ENCODE measurements at regions not wholly inside any gene's neighbourhood (a gene's known extent, or its start where the extent isn't known, plus 50 kb on each side); places are given as distances from the start of the nearest gene placed in this dataset.

DNA sequence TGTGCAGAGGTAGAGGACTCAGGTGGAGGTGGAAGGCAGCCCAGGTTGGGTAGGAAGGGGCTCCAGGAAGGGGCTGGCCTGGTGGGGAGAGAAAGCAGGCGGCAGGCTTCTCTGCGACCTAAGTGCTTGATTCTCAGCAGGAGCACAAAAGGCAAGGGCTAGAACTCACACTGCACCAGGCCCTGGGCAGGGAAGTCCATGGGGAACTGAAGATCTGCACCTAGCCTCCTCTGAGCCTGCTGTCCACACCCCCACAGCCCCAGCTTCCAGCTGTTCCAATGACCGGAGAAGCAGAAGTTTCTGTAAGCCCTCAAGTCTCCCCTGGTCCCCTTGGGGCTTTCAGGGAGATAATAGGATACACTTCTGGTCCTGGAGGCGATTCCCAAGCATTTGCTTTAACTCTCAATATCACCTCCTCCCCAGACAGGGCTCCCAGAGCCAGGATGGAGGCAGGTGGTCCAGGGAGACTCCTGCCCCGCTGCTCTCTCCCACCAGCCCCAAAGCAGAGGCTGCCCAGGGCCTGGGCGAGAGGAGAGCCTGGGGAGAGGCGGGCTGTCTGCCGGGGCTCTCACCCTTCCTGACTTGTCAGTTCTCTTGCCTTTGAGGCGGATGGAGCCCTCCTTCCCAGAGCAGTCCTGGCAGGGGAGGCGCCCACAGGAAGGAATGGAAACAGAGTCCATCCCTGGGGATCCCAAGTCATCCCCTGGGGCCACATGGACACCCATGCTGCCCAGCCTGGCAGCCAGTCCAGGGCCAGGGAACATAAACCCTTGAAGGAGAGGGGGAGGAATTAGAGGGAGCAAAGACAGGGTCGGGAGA lies 126.0 kb downstream of the RBFOX3 start:
- H3K4me1 ChIP-seq (ENCODE audit: control insufficient read depth in 2 of 2, insufficient read depth in 2 of 2, low read length in 2 of 2) = no peaks in the 10 kb centered on the region
- H3K36me3 ChIP-seq (ENCODE audit: control insufficient read depth in 2 of 3, insufficient read depth in 3 of 3, low read length in 3 of 3) = no peaks in the 10 kb centered on the region
- no peaks in the 10 kb centered on the region for H3K27me3 ChIP-seq (ENCODE audit: control insufficient read depth in 2 of 2, insufficient read depth in 2 of 2, low read length in 2 of 2)
- ATAC-seq (no peak), DNase-seq (no peak)
- Mint-ChIP-seq H3K27ac (no peak overlapping the region), H3K36me3 (no peaks in the 10 kb centered on the region), H3K4me3 (no peak overlapping the region), H3K9me3 (peaks cover 0 to 2% (median 0%) of the 10 kb centered on the region in 11 donors), H3K4me1 (peaks cover 0 to 3% (median 0%) of the 10 kb centered on the region in 7 donors), H3K27me3 (peaks cover 23 to 71% (median 56%) of the 10 kb centered on the region in 5 donors)
- no peak overlapping the region for H3K4me3 ChIP-seq (ENCODE audit: low read length)
- H3K9me3 ChIP-seq (ENCODE audit: control insufficient read depth in 2 of 3, low read length in 3 of 3) = no peaks in the 10 kb centered on the region
- intact Hi-C loops (cut with micrococcal nuclease) = no loop called here
- ChIA-PET CTCF (no interaction called here), POLR2A (no interaction called here)
- no peak overlapping the region for H3K27ac ChIP-seq (ENCODE audit: low read depth, low read length)

DNA sequence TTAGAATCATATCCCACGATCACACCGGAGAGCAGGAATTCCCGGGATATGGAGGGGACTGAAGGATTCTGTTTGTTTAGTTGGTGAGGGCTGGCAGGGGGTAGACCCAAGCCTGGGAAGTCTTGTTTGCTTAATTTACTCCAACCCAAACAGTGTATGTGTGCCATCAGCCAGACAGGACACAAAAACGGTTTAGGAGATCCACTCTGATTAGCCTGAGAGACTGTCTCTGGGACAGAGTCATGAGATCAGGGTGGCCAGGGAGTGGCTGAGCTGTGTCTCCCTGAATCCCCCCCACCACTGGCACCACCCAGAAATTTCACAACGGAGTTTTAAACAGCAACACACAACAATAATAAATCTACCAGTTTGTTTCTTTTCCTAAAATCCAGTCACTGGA lies 127.0 kb downstream of the RBFOX3 start:
- Mint-ChIP-seq H3K4me3 (no peak overlapping the region), H3K9me3 (peaks cover 0 to 2% (median 0%) of the 10 kb centered on the region in 11 donors), H3K27ac (no peak overlapping the region), H3K27me3 (peaks cover 23 to 80% (median 54%) of the 10 kb centered on the region in 5 donors), H3K36me3 (no peaks in the 10 kb centered on the region), H3K4me1 (peaks cover 0 to 3% (median 0%) of the 10 kb centered on the region in 7 donors)
- no peak overlapping the region for H3K4me3 ChIP-seq (ENCODE audit: low read length)
- no peaks in the 10 kb centered on the region for H3K4me1 ChIP-seq (ENCODE audit: control insufficient read depth in 2 of 2, insufficient read depth in 2 of 2, low read length in 2 of 2)
- H3K9me3 ChIP-seq (ENCODE audit: control insufficient read depth in 2 of 3, low read length in 3 of 3) = no peaks in the 10 kb centered on the region
- POLR2A ChIA-PET = no interaction called here
- H3K36me3 ChIP-seq (ENCODE audit: control insufficient read depth in 2 of 3, insufficient read depth in 3 of 3, low read length in 3 of 3) = no peaks in the 10 kb centered on the region
- H3K27ac ChIP-seq (ENCODE audit: low read depth, low read length) = no peak overlapping the region
- ATAC-seq = no peak
- DNase-seq = no peak
- CTCF ChIA-PET = no interaction called here
- H3K27me3 ChIP-seq (ENCODE audit: control insufficient read depth in 2 of 2, insufficient read depth in 2 of 2, low read length in 2 of 2) = no peaks in the 10 kb centered on the region
- intact Hi-C loops (cut with micrococcal nuclease) = no loop called here

- no peak overlapping the region for H3K4me3 Mint-ChIP-seq
- DNase-seq (no peak), ATAC-seq (no peak)
- Histone ChIP-seq H3K36me3 (ENCODE audit: control insufficient read depth in 2 of 3, insufficient read depth in 3 of 3, low read length in 3 of 3) (no peaks in the 10 kb centered on the region), H3K4me3 (ENCODE audit: low read length) (no peak overlapping the region), H3K4me1 (ENCODE audit: control insufficient read depth in 2 of 2, insufficient read depth in 2 of 2, low read length in 2 of 2) (no peaks in the 10 kb centered on the region), H3K27ac (ENCODE audit: low read depth, low read length) (no peak overlapping the region), H3K9me3 (ENCODE audit: control insufficient read depth in 2 of 3, low read length in 3 of 3) (no peaks in the 10 kb centered on the region), H3K27me3 (ENCODE audit: control insufficient read depth in 2 of 2, insufficient read depth in 2 of 2, low read length in 2 of 2) (no peaks in the 10 kb centered on the region)
- POLR2A ChIA-PET = no interaction called here
- H3K9me3 Mint-ChIP-seq = peaks cover 0 to 2% (median 0%) of the 10 kb centered on the region in 11 donors
- H3K36me3 Mint-ChIP-seq = no peaks in the 10 kb centered on the region
- CTCF ChIA-PET = no interaction called here
- no peak overlapping the region for H3K27ac Mint-ChIP-seq
- H3K4me1 Mint-ChIP-seq = peaks cover 0 to 3% (median 0%) of the 10 kb centered on the region in 7 donors
- H3K27me3 Mint-ChIP-seq = peaks cover 23 to 80% (median 56%) of the 10 kb centered on the region in 5 donors
- intact Hi-C loops (cut with micrococcal nuclease) = no loop called here
These were observed 127.9 kb downstream of the RBFOX3 start for GRCh38 chr17:79482727-79483521.

DNA sequence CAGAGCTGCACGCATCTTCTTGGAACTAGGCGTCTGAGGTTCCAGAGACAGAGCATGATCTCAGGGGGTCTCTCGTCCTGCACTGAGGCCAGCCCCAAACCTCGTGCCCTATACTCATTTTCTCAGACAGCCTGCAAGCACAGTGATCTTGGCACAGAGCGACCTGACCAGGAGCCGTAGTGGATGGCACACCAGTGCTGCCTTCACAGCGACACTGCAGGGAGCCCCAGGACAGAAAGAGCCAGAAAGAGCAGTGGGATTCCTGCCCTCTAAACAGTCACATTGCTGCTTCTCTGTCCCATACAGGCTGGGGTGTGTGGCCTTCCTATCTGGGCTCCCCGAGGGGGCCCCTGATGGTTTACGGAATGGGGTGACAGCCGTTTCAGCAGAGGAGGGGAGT lies 131.0 kb downstream of the RBFOX3 start:
- no peaks in the 10 kb centered on the region for H3K4me1 ChIP-seq (ENCODE audit: control insufficient read depth in 2 of 2, insufficient read depth in 2 of 2, low read length in 2 of 2)
- Mint-ChIP-seq H3K27me3 (peaks cover 19 to 72% (median 55%) of the 10 kb centered on the region in 5 donors), H3K36me3 (peaks cover 0 to 5% (median 0%) of the 10 kb centered on the region in 5 donors), H3K27ac (no peak overlapping the region), H3K4me1 (no peaks in the 10 kb centered on the region), H3K4me3 (no peak overlapping the region), H3K9me3 (peaks cover 0 to 4% (median 0%) of the 10 kb centered on the region in 11 donors)
- ATAC-seq (no peak), DNase-seq (no peak)
- H3K4me3 ChIP-seq (ENCODE audit: low read length) = no peak overlapping the region
- H3K36me3 ChIP-seq (ENCODE audit: control insufficient read depth in 2 of 3, insufficient read depth in 3 of 3, low read length in 3 of 3) = no peaks in the 10 kb centered on the region
- intact Hi-C loops (cut with micrococcal nuclease) = no loop called here
- no peaks in the 10 kb centered on the region for H3K9me3 ChIP-seq (ENCODE audit: control insufficient read depth in 2 of 3, low read length in 3 of 3)
- ChIA-PET POLR2A (no interaction called here), CTCF (no interaction called here)
- no peak overlapping the region for H3K27ac ChIP-seq (ENCODE audit: low read depth, low read length)
- no peaks in the 10 kb centered on the region for H3K27me3 ChIP-seq (ENCODE audit: control insufficient read depth in 2 of 2, insufficient read depth in 2 of 2, low read length in 2 of 2)

GRCh38 chr17:79478841-79479240 lies 132.0 kb downstream of the RBFOX3 start:
- DNase-seq (no peak), ATAC-seq (no peak)
- H3K4me3 Mint-ChIP-seq = no peak overlapping the region
- peaks cover 17 to 77% (median 58%) of the 10 kb centered on the region in 5 donors for H3K27me3 Mint-ChIP-seq
- H3K27ac Mint-ChIP-seq = no peak overlapping the region
- H3K9me3 Mint-ChIP-seq = peaks cover 0 to 4% (median 0%) of the 10 kb centered on the region in 11 donors
- intact Hi-C loops (cut with micrococcal nuclease) = no loop called here
- no peak overlapping the region for H3K4me3 ChIP-seq (ENCODE audit: low read length)
- H3K27me3 ChIP-seq (ENCODE audit: control insufficient read depth in 2 of 2, insufficient read depth in 2 of 2, low read length in 2 of 2) = no peaks in the 10 kb centered on the region
- CTCF ChIA-PET = no interaction called here
- no peak overlapping the region for H3K27ac ChIP-seq (ENCODE audit: low read depth, low read length)
- H3K4me1 ChIP-seq (ENCODE audit: control insufficient read depth in 2 of 2, insufficient read depth in 2 of 2, low read length in 2 of 2) = no peaks in the 10 kb centered on the region
- H3K4me1 Mint-ChIP-seq = peaks cover 0 to 3% (median 0%) of the 10 kb centered on the region in 7 donors
- H3K36me3 ChIP-seq (ENCODE audit: control insufficient read depth in 2 of 3, insufficient read depth in 3 of 3, low read length in 3 of 3) = no peaks in the 10 kb centered on the region
- H3K9me3 ChIP-seq (ENCODE audit: control insufficient read depth in 2 of 3, low read length in 3 of 3) = no peaks in the 10 kb centered on the region
- H3K36me3 Mint-ChIP-seq = peaks cover 0 to 5% (median 0%) of the 10 kb centered on the region in 5 donors
- POLR2A ChIA-PET = no interaction called here

- POLR2A ChIA-PET = no interaction called here
- CTCF ChIA-PET = no interaction called here
- H3K36me3 ChIP-seq (ENCODE audit: control insufficient read depth in 2 of 3, insufficient read depth in 3 of 3, low read length in 3 of 3) = no peaks in the 10 kb centered on the region
- Mint-ChIP-seq H3K4me3 (no peak overlapping the region), H3K9me3 (peaks cover 0 to 5% (median 0%) of the 10 kb centered on the region in 11 donors), H3K27ac (no peak overlapping the region), H3K27me3 (peaks cover 11 to 75% (median 56%) of the 10 kb centered on the region in 5 donors), H3K4me1 (peaks cover 0 to 4% (median 0%) of the 10 kb centered on the region in 7 donors), H3K36me3 (peaks cover 0 to 5% (median 0%) of the 10 kb centered on the region in 5 donors)
- intact Hi-C loops (cut with micrococcal nuclease) = no loop called here
- no peaks in the 10 kb centered on the region for H3K9me3 ChIP-seq (ENCODE audit: control insufficient read depth in 2 of 3, low read length in 3 of 3)
- no peak overlapping the region for H3K27ac ChIP-seq (ENCODE audit: low read depth, low read length)
- DNase-seq (no peak), ATAC-seq (no peak)
- no peaks in the 10 kb centered on the region for H3K4me1 ChIP-seq (ENCODE audit: control insufficient read depth in 2 of 2, insufficient read depth in 2 of 2, low read length in 2 of 2)
- no peak overlapping the region for H3K4me3 ChIP-seq (ENCODE audit: low read length)
- no peaks in the 10 kb centered on the region for H3K27me3 ChIP-seq (ENCODE audit: control insufficient read depth in 2 of 2, insufficient read depth in 2 of 2, low read length in 2 of 2)
These were observed 132.8 kb downstream of the RBFOX3 start for GRCh38 chr17:79478051-79478461.

Data from naive thymus-derived CD4-positive, alpha-beta T cell (primary cell).